ENCODE measurements at regions not wholly inside any gene's neighbourhood (a gene's known extent, or its start where the extent isn't known, plus 50 kb on each side); places are given as distances from the start of the nearest gene placed in this dataset.

DNA sequence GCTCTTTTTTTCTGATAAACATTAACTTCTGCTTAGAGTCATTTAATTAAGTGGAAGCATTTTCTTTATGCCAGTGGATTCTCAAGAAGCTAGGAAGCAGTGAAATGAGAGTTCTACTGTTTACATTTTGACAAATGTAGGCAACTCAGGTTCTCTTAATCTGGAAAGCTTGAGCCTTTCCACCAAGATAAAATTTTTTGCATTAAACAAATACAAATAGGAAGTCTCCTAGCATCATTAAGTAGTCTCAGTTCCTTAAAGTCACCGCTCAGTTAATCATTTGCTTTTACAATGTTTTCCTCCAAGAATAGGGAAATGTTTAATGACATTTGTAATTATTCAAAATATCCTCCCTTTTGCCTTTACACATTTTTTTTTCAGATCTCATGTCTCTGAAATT lies 290.4 kb upstream of the PDE4D start:
- no peak for DNase-seq (ENCODE audit: low spot score in 2 of 2)
- 89 to 95% methylated on average over 1 of the region's 1 CpG for WGBS, 2 donors
- intact Hi-C loops (cut with DNase I; ENCODE audit: low total_unique reads): no loop called here
- no peak for TF ChIP-seq POLR2A (IDR thresholded peaks at IDR 0.05)
- TF ChIP-seq, protein P1, sequence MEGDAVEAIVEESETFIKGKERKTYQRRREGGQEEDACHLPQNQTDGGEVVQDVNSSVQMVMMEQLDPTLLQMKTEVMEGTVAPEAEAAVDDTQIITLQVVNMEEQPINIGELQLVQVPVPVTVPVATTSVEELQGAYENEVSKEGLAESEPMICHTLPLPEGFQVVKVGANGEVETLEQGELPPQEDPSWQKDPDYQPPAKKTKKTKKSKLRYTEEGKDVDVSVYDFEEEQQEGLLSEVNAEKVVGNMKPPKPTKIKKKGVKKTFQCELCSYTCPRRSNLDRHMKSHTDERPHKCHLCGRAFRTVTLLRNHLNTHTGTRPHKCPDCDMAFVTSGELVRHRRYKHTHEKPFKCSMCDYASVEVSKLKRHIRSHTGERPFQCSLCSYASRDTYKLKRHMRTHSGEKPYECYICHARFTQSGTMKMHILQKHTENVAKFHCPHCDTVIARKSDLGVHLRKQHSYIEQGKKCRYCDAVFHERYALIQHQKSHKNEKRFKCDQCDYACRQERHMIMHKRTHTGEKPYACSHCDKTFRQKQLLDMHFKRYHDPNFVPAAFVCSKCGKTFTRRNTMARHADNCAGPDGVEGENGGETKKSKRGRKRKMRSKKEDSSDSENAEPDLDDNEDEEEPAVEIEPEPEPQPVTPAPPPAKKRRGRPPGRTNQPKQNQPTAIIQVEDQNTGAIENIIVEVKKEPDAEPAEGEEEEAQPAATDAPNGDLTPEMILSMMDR (IDR thresholded peaks at IDR 0.05): no peak
- no peak overlapping the region for H3K4me3 ChIP-seq (ENCODE audit: low read depth, poor library complexity, severe bottlenecking)

DNA sequence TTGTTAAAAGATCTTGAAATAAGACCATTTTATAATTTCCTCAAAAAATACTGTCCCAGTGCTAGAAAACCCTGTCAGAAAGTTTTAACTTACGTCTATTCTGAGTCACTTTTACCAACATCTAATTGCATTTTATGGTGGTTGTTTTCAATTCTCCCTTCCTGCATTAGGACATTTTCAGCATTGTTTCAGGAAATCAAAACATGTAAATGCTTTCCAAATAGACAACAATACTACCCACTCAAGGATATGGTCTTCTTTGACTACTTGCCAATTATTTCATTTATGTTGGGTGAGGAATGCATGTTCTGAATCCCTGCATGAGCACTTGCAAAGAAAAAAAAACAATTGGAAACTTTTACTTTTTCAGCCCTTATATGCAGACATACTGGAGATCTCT lies 284.6 kb upstream of the PDE4D start:
- DNase-seq (ENCODE audit: low spot score in 2 of 2): no peak
- no peak overlapping the region for H3K4me3 ChIP-seq (ENCODE audit: low read depth, poor library complexity, severe bottlenecking)
- intact Hi-C loops (cut with DNase I; ENCODE audit: low total_unique reads): no loop called here
- WGBS, 2 donors: 48 to 52% methylated on average over 1 of the region's 1 CpG
- no peak for TF ChIP-seq POLR2A (IDR thresholded peaks at IDR 0.05)

DNA sequence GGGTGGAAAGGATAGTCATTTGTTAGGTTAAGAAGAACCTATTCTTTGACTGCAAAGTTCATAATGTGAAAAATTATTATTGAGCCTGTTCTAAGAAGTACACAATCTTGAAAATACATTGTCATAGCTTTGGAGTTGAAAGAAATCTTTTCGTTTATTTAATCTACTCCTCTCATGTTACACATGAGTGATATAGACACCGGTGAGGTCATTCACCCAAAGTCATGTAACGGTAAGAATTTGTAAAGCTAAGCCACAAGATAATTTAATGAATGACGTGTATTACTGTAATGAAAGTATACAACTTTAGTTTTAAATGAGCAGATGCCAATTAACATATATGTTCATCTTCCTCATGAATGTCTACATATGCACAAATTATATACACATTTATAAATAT lies 284.1 kb upstream of the PDE4D start:
- no peak for DNase-seq (ENCODE audit: low spot score in 2 of 2)
- no peak overlapping the region for H3K4me3 ChIP-seq (ENCODE audit: low read depth, poor library complexity, severe bottlenecking)
- 74 to 77% methylated on average over 4 of the region's 4 CpGs for WGBS, 2 donors
- no peak for TF ChIP-seq POLR2A (IDR thresholded peaks at IDR 0.05)
- TF ChIP-seq, protein P1 (IDR thresholded peaks at IDR 0.05): no peak
- intact Hi-C loops (cut with DNase I; ENCODE audit: low total_unique reads): no loop called here

DNA sequence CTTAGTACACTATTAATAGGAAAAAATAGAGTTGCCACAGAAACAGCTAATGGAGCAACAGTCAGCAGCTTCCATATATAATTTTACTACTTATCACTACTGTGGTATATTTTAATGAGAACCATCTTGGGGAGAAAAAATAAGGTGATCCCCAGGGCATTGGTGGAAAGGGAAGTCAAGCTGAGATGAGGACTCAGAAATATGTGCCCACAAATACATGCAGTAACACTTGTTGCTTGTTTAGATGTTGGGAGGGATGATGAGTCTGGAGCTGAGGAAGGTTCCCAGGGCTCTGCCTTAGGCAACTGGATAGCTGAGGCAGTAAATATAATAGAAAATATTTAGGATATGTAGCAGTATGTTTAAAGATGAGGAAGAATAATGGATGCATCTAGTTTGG lies 280.1 kb upstream of the PDE4D start:
- H3K4me3 ChIP-seq (ENCODE audit: low read depth, poor library complexity, severe bottlenecking): no peak overlapping the region
- no peak for TF ChIP-seq POLR2A (IDR thresholded peaks at IDR 0.05)
- TF ChIP-seq, protein P1 (IDR thresholded peaks at IDR 0.05): no peak
- intact Hi-C loops (cut with DNase I; ENCODE audit: low total_unique reads): no loop called here
- no peak for DNase-seq (ENCODE audit: low spot score in 2 of 2)

DNA sequence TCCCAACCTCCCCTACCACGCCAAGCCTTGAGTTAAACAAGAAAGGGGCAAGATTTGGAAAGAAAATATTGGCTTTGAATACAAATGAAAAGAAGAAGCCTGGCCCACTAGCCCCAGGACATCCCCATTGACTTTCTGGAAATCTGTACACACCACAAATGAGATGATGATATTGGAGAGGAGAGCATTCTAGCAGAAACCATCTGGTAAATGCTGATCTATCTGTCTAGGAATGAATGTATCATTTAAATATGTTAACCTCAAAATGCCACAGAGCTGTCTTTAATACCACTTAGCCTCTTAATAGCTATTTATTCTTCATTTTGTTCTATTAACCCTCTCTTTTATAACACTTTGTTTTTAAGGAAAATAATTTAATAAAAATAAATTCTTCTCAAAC lies 270.2 kb upstream of the PDE4D start:
- WGBS, 2 donors: 77 to 82% methylated on average over 1 of the region's 1 CpG
- TF ChIP-seq, protein P1 (IDR thresholded peaks at IDR 0.05): no peak
- TF ChIP-seq POLR2A (IDR thresholded peaks at IDR 0.05): no peak
- no peak overlapping the region for H3K4me3 ChIP-seq (ENCODE audit: low read depth, poor library complexity, severe bottlenecking)
- intact Hi-C loops (cut with DNase I; ENCODE audit: low total_unique reads): no loop called here
- no peak for DNase-seq (ENCODE audit: low spot score in 2 of 2)

DNA sequence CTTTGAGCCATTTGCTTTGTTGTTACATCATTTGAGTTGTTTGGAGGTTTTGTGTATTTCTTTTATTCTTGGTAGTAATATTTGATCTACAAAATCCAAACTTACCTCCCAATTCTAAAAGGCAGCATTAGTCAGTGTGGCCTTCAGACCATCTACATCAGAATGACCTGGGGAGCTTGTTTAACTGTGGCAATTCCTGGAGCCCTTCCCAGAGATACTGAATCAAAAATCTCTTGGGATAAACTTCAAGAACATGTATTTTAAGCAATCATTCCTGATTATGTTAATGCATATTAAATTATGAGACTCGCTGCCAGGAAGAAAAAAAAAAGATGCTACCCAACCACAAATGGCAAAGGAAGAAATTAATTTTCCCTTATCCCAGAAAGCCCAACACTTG lies 268.9 kb upstream of the PDE4D start:
- no peak for DNase-seq (ENCODE audit: low spot score in 2 of 2)
- WGBS, 2 donors: 80 to 83% methylated on average over 1 of the region's 1 CpG

More for the DNA sequence above, 268.9 kb upstream of the PDE4D start:
- H3K4me3 ChIP-seq (ENCODE audit: low read depth, poor library complexity, severe bottlenecking): no peak overlapping the region
- TF ChIP-seq, protein P1 (IDR thresholded peaks at IDR 0.05): no peak
- TF ChIP-seq POLR2A (IDR thresholded peaks at IDR 0.05): no peak
- intact Hi-C loops (cut with DNase I; ENCODE audit: low total_unique reads): no loop called here
